Caco-2 (cell line): ENCODE measurements at regions not wholly inside any gene's neighbourhood (a gene's known extent, or its start where the extent isn't known, plus 50 kb on each side); places are given as distances from the start of the nearest gene placed in this dataset.

Experiments
- BruUV-seq: library from RNA; stranded (reverse); fragments of 400-500 nt; replicated peaks from 2 replicates; lab custom pipeline; 2021; lab: Mats Ljungman, UMichigan
- CTCF ChIA-PET: fragments of 300-600 bp; sonication (Branson Sonifier 250); formaldehyde crosslinking; loops from one replicate; lab custom pipeline; 2022; ENCODE audit warnings: antibody characterized with exemption; lab: Charles Lee
- POLR2A ChIA-PET: fragments of 300-600 bp; sonication (Branson Sonifier 250); formaldehyde crosslinking; loops from one replicate; lab custom pipeline; 2022; ENCODE audit warnings: antibody characterized with exemption; lab: Charles Lee
- DNase-seq, 2 experiments: peaks; one replicate each; pipeline versions ENCODE4 v3.0.0 to v3.0.0-alpha.2; 2020 to 2022
- H3K27me3 ChIP-seq: replicated peaks from 2 replicates; pipeline ENCODE4 v1.6.0; 2011; ENCODE audit warnings: low read length; ENCODE audit not compliant: control insufficient read depth, insufficient read depth
- H3K36me3 ChIP-seq: 2 replicates; pipeline ENCODE4 v1.5.1; 2011; ENCODE audit warnings: low read length; ENCODE audit not compliant: control insufficient read depth, insufficient read depth
- H3K4me1 ChIP-seq: fragments of 250-450 bp; sonication (Bioruptor Pico); 2 replicates; pipeline ENCODE4 v1.5.1; 2020; ENCODE audit warnings: mild to moderate bottlenecking
- H3K4me3 ChIP-seq: 2 replicates; pipeline ENCODE4 v1.5.1; 2011; ENCODE audit warnings: low read depth, mild to moderate bottlenecking, control low read depth, low read length
- H3K9me3 ChIP-seq: fragments of 250-450 bp; sonication (Bioruptor Pico); 2 replicates; pipeline ENCODE4 v1.5.1; 2020; ENCODE audit warnings: mild to moderate bottlenecking, moderate library complexity
- H3K27ac Mint-ChIP-seq: one replicate; pipeline ENCODE4 v1.8.0; 2022; ENCODE audit warnings: mixed read lengths; ENCODE audit not compliant: unreplicated experiment
- H3K27me3 Mint-ChIP-seq: one replicate; pipeline ENCODE4 v1.8.0; 2022; ENCODE audit warnings: mixed read lengths; ENCODE audit not compliant: insufficient read depth, unreplicated experiment
- H3K36me3 Mint-ChIP-seq: one replicate; pipeline ENCODE4 v1.8.0; 2022; ENCODE audit warnings: mild to moderate bottlenecking, mixed read lengths; ENCODE audit not compliant: insufficient read depth, unreplicated experiment
- H3K4me1 Mint-ChIP-seq: one replicate; pipeline ENCODE4 v1.8.0; 2022; ENCODE audit warnings: low read depth, mixed read lengths; ENCODE audit not compliant: unreplicated experiment
- H3K4me3 Mint-ChIP-seq: one replicate; pipeline ENCODE4 v1.8.0; 2022; ENCODE audit warnings: mild to moderate bottlenecking, moderate library complexity, mixed read lengths; ENCODE audit not compliant: unreplicated experiment
- H3K9me3 Mint-ChIP-seq: one replicate; pipeline ENCODE4 v1.8.0; 2022; ENCODE audit warnings: mixed read lengths; ENCODE audit not compliant: unreplicated experiment
- CTCF ChIP-seq, 2 experiments: fragments of 200-600 bp in 1 of 2; IDR thresholded peaks; 1 replicate in 1 of 2; 2 replicates in 1 of 2; pipeline versions ENCODE4 v1.5.1 to v1.8.0; 2011 to 2022; ENCODE audit warnings: antibody characterized with exemption in 1 of 2, control low read depth in 1 of 2, inconsistent platforms in 1 of 2, low read depth in 1 of 2, low read length in 1 of 2, mild to moderate bottlenecking in 1 of 2, moderate library complexity in 1 of 2; ENCODE audit not compliant: insufficient read depth in 1 of 2, severe bottlenecking in 1 of 2, unreplicated experiment in 1 of 2
- intact Hi-C: fragments of 100-400 bp; cut with micrococcal nuclease; formaldehyde crosslinking; loops from one replicate; pipeline ENCODE4 v1.10.0; 2022; ENCODE audit not compliant: unreplicated experiment

GRCh38 chr13:83825676-83826075 lies 56.6 kb downstream of the SLITRK1 start:
- Mint-ChIP-seq H3K27ac (no peak overlapping the region), H3K27me3 (peaks cover 5% of the 10 kb centered on the region), H3K4me3 (no peak overlapping the region), H3K4me1 (no peaks in the 10 kb centered on the region), H3K36me3 (no peaks in the 10 kb centered on the region), H3K9me3 (no peaks in the 10 kb centered on the region)
- ChIA-PET POLR2A (no interaction called here), CTCF (no interaction called here)
- H3K36me3 ChIP-seq, result no peaks in the 10 kb centered on the region
- H3K4me3 ChIP-seq, result no peak overlapping the region
- intact Hi-C loops, result no loop called here
- H3K27me3 ChIP-seq, result no peaks in the 10 kb centered on the region
- no peaks in the 10 kb centered on the region for H3K4me1 ChIP-seq
- TF ChIP-seq CTCF (IDR thresholded peaks at IDR 0.05; ENCODE audit: insufficient read depth in 1 of 2, low read depth in 1 of 2, low read length in 1 of 2, severe bottlenecking in 1 of 2, unreplicated experiment in 1 of 2), result no peak
- DNase-seq, result no peak
- no peaks in the 10 kb centered on the region for H3K9me3 ChIP-seq
- no TSS peak for BruUV-seq

GRCh38 chr13:83824560-83824959 lies 57.7 kb downstream of the SLITRK1 start:
- TF ChIP-seq CTCF (IDR thresholded peaks at IDR 0.05; ENCODE audit: insufficient read depth in 1 of 2, low read depth in 1 of 2, low read length in 1 of 2, severe bottlenecking in 1 of 2, unreplicated experiment in 1 of 2), result no peak
- no peaks in the 10 kb centered on the region for H3K36me3 Mint-ChIP-seq
- H3K4me3 Mint-ChIP-seq, result no peak overlapping the region
- no peaks in the 10 kb centered on the region for H3K27me3 Mint-ChIP-seq
- Histone ChIP-seq H3K36me3 (no peaks in the 10 kb centered on the region), H3K9me3 (no peaks in the 10 kb centered on the region), H3K4me3 (no peak overlapping the region), H3K27me3 (no peaks in the 10 kb centered on the region), H3K4me1 (no peaks in the 10 kb centered on the region)
- CTCF ChIA-PET, result no interaction called here
- DNase-seq, result no peak
- intact Hi-C loops, result no loop called here
- no peak overlapping the region for H3K27ac Mint-ChIP-seq
- H3K4me1 Mint-ChIP-seq, result no peaks in the 10 kb centered on the region
- BruUV-seq, result no TSS peak
- no peaks in the 10 kb centered on the region for H3K9me3 Mint-ChIP-seq
- POLR2A ChIA-PET, result no interaction called here

GRCh38 chr13:83824120-83824519 lies 58.2 kb downstream of the SLITRK1 start:
- intact Hi-C loops, result no loop called here
- H3K27me3 ChIP-seq, result no peaks in the 10 kb centered on the region

More at GRCh38 chr13:83824120-83824519, 58.2 kb downstream of the SLITRK1 start:
- Histone ChIP-seq H3K9me3 (no peaks in the 10 kb centered on the region), H3K4me1 (no peaks in the 10 kb centered on the region), H3K4me3 (no peak overlapping the region), H3K36me3 (no peaks in the 10 kb centered on the region)
- no peaks in the 10 kb centered on the region for H3K36me3 Mint-ChIP-seq
- POLR2A ChIA-PET, result no interaction called here
- BruUV-seq, result no TSS peak
- H3K9me3 Mint-ChIP-seq, result no peaks in the 10 kb centered on the region
- CTCF ChIA-PET, result no interaction called here
- DNase-seq, result no peak
- H3K4me3 Mint-ChIP-seq, result no peak overlapping the region
- no peaks in the 10 kb centered on the region for H3K27me3 Mint-ChIP-seq
- TF ChIP-seq CTCF (IDR thresholded peaks at IDR 0.05; ENCODE audit: insufficient read depth in 1 of 2, low read depth in 1 of 2, low read length in 1 of 2, severe bottlenecking in 1 of 2, unreplicated experiment in 1 of 2), result no peak
- no peak overlapping the region for H3K27ac Mint-ChIP-seq
- no peaks in the 10 kb centered on the region for H3K4me1 Mint-ChIP-seq
